GM21390 (cell line): ENCODE measurements at regions not wholly inside any gene's neighbourhood (a gene's known extent, or its start where the extent isn't known, plus 50 kb on each side); places are given as distances from the start of the nearest gene placed in this dataset.

Experiments used
- ATAC-seq: cut with Tn5 transposase; IDR thresholded peaks from one replicate; pipeline ENCODE4 v1.9.1; 2021; ENCODE audit not compliant: unreplicated experiment

DNA sequence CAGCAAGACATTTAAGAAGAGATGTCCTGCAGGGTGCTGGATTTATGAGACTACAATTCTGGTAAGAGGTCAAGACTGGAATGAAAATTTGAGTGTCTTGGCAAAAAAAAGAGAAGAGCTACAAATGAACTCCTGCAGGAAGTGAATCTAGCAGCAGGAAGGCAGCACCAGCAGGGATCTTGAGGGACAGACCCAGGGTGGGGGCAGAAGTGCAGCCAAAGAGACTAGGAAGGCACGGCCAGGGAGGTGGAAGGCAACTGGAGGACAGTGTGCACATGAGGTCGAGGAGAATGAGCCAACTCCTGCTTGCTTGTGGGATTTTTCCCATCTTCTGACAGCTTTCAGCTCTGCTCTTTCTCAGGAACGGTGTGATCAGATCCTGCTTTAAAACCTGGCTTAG lies 263.2 kb downstream of the BUD13 start:
- no peak for ATAC-seq

DNA sequence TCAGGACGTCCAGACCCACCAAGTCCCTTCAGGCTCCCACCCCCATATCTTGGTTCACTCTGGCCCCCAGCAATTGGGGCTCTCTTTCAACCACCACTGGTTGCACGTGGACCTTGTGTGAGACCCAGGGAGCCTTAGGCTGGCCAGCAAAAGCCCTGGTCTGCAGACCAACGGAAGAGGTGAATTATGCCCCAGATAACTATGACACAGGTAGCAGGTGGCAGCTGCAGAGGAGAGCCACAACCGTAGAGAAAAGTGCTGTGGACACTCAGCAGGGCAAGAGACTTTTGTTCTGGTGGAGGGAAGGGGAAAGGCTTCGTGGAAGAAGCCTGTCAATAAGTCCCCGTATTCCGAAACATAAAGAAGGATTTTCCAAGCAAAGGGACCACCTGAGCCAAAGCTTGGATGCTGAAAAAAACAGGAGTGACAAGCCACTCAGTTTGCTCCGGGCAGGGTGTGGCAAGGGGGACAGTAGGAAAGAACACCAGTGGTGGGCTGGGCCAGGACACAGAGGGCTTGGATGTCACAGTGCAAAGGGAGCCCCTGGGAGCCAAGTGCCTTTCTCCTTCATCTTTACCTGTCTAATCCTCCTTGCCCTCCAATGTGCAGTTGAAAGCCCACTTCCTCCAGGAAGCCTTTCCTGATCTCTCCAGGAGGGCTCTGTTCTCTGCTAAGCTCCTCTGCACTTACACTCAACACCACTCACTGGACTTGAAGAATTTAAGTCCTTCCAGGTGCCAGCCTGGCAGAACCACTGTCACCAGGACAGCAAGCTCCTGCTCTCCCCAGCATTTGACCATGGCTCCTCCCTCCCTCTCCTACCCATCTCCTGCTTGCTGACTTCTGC lies 264.7 kb downstream of the BUD13 start:
- ATAC-seq = no peak

DNA sequence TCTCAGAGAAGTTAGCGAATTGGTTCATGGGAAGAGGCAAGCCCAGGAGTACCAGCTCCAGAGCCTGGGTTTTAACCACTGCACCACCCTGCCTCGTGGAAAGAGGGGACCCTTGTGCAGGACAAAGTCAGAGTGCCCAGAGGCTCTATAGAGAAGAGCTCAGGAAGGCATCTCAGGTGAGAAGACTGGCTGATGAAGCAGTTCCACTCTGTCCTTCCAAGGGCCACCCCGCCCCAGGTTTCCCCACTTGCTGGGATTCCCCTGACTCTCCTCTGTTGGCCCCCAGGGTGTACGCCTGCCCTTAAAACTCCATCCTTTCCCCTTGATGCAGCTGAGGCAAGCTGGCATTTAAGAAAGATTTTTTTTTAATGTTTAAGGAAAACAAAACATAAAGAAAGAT lies 265.8 kb downstream of the BUD13 start:
- no peak for ATAC-seq

DNA sequence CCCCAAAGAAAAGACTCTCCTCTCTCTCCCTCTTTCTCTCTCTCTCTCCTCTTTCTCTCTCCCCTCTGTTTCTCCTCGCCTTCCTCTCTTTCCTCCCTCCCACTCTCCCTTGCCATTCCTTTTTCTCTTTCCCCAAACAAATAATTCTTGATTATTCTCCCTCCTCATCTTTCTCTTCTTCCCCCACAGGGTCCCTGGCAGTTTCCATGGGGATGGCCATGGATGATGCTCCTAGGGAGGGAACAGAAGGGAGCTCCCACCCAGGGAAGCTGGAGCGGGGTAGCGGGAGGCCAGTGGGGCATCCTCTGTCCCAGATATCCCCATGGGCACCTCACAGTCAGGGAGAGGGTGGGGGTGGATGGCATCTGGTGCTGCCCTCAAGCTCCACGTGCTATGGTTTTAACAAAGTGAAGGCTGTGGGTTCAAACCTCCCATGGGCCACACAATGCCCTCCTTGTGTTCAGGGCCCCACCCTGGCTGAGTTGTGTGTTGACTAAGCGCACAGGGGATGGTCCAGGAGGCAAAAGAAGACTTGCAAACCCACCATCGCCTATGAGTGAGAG lies 266.4 kb downstream of the BUD13 start:
- no peak for ATAC-seq

DNA sequence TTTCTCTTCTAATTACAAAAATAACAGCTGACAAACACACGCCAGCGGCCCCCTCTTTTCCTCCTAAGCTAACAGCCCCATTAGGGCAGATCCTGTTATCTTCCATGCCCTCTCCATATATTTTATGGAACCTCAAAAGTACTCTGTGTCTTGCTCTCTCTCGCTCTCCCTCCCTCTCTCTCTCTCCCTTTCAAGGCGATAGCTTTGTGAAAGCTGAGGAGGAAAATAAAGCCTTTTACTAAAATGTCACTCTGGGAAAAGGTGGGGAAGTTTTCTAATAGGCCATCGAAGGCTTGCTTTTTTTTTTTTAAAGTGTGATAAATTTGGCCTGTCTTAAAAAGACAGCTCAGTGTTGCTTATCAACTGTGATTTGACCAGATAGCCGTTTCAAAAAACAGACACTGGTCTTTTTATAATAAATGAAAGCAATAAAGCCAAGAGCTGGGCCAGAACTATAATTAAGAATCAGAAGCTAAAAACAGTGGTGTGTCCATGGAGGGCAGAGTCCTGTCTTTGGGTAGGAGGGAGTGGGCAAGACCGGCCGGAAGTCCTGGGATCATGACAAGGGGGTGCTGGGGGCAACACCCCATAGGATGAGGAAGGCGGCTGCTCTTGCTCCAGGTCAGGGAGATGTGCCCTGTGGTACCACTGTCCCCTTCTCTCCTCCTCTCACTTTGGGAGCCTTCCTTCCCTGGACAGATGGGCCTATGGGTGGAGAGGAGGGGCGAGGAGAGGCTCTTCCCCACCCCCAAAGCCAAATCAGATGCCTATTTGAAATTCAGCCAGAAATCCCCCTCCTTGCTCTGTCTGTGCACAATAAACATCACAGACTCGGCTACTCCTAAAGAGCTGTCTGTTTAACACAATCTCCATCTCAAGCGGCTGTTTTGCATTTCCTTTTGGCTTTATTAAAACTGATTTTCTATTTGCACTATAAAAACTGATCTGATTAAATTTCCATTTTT lies 267.2 kb downstream of the BUD13 start:
- ATAC-seq = no peak

DNA sequence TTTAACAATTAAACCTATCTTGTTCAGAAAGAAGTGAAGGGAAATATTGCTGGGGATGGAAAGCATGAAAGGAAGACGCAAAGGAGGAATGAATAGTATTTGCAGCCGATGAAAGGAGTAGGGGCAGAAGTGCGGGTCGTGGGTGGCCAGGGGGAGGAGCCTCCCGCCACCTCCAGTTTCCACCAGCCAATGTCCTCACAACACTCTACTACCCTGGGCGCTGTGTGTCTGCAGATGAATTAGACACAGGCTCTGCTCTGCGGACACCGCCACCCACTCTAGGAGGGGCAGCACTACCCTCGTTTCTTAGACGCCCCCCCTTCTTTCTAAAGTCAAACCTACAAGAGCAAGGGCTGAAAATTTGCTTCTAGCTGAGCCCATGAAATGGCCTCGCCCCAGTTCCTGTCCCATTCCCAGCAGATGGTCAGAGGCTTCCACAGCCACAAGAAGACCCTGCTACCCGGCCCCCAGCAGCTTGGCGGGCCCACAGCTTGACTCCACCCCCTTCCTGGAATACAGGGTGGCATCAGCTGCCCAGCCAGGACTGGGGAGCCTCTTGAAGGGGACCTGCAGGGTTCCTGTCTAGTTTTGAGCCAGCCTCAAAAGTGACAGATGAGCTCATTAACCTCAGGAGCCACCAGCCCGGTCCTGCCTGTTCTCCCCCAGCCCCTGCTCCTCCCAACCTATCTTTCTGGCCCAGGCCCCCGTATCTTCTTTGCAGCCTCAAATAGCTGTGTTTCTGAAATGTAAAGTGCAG lies 268.1 kb downstream of the BUD13 start:
- no peak for ATAC-seq

DNA sequence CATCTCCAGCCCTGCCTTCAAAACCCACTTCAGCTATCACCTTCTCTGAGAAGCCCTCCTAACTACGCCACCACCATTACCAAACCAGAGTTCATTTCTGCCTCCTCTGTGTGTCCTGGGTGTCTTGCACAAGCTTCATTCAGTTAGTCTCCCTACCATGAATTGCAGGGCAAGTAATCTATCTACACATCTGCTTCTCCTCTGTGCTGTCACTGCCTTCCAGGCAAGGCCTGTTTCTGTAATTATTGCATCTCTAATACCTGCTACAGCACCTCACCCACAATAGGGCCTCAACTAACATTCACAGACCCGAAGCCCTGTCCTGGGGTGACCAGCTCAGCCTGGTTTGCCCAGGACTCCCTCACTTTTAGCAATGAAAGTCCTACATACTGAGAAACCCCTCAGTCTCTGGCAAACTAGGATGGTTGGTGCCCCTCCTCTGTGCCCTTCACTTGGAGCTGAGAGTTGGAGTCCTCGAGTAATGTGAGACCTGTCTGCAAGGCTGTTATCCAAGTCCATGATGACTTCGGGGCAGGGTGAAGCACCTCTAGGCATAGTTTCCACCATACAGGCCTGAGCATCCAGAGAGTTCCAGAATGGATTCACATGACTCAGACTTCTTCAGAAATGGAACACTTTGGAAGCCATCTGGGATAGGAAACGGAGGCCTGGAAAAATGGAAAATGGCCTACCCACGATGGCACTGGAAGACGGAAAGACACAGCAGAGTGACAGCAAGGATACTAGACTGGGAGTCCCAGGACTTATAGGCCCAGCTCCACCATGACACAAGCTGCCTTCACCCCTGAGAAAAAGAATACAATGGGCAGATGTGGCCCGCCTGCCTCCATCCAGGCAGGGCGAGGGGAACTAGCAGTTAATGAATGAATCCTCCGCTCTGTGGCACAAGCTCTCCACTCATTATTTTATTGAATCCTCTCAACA lies 269.3 kb downstream of the BUD13 start:
- ATAC-seq = no peak

DNA sequence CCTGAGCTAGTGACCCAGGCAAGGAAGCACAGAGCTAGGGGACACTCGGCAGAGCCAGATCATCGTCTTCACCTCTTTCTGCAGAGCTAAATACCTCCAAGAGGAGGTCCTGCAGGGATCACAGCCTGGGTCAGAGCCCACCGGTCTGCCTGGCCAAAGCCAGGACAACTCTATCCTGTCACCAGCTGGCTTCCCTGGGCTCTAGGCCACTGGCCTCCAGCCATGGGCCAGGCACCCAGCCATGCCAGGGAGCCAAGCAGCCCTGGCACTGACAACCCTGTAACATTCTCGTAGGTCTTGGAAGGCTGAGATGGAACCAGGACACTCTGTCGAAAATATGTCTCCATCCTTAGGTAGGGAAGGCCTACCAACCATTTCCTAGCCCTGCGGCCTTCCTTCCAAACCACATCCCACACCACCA lies 270.1 kb downstream of the BUD13 start:
- no peak for ATAC-seq

DNA sequence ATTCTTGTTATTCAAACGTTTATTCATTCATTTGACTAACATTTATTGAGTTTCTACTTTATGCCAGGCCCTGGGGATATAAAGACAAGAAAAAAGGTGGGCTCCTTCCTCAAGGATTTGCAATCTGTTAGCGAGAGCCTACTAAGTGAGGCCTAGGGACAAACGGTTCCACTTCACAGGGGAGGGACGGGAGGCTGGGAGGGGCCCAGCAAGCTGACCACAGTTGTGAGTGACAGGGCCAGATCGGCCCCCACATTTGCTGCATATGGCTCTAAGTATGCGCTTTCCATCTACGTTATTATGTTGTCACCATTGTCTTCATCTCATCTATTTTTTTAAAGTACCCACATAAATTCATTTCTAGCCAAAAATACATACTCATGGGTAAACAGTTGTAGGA lies 271.1 kb downstream of the BUD13 start:
- no peak for ATAC-seq

DNA sequence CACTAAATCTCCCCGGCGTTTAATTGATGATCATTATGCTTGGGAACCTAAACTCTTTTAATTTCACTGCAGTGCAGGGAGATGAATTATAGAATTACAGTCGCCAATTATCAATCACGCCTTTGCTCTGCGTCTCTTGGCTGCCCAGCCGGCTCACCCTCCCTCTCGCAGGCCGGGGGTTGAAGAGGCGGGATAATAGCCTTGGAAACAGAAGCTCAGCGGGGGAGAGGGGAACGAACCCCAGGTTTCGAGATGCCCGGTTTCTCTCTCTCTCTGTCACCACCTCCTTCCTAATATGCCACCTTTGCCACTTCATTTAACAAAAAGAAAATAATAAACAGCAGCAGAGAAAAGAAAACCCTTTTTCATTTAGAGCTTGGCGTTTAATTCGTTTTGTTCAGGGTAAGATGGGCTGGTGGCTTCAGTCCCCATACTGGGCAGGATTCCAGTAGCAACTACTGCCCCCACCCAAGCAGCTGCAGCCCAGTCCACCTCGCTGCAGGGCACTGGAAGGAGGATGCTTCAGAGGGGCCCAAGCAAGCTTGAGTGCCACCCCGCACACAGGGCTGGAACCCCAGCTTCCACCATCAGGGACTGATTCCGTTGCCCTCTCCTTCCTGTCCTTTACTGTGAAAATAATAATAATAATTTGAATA lies 271.7 kb downstream of the BUD13 start:
- ATAC-seq = no peak

DNA sequence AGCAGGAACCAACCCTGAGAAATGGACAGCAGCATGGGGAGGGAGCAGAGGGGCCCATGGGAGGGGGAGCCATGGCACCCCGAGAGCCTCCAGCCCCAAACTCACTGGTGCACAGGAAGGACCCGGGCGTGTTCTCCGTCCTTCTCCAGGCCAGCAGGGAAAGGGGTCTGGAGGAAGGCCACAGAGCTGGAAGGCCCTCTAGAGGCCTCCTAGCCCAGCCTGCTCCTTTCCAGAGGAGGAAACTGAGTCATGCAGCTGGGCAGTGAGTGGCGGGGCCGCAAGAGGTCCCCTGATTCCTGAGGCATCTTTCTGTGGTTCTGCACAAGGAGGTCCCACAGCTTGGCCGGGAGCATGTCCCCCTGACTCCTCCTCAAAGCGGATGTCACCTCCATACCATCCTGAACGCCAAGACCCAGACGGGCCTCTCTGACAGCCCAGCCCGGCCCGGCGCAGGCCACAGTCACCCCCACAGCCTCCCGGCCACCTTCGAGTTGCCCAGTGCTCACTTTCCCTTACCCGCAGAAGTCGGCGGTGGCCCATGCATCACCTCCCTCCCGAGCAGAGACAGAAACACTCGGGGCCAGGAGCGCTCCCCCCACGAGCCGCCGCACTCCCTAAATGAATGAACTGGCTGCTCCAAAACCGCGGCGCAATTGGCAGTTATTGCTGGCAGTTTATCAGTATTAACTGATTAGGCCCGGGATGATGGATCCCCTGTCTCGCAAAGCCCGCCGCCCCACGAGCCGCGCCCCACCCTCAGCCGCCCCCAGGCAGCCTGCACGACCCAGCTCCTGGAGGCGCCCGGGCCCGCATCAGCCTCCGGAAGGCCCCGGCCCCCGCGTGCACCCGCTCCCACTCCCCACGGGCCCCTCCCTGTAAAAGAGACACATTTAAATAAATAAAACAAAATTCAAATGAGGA lies 272.5 kb downstream of the BUD13 start:
- ATAC-seq = no peak

DNA sequence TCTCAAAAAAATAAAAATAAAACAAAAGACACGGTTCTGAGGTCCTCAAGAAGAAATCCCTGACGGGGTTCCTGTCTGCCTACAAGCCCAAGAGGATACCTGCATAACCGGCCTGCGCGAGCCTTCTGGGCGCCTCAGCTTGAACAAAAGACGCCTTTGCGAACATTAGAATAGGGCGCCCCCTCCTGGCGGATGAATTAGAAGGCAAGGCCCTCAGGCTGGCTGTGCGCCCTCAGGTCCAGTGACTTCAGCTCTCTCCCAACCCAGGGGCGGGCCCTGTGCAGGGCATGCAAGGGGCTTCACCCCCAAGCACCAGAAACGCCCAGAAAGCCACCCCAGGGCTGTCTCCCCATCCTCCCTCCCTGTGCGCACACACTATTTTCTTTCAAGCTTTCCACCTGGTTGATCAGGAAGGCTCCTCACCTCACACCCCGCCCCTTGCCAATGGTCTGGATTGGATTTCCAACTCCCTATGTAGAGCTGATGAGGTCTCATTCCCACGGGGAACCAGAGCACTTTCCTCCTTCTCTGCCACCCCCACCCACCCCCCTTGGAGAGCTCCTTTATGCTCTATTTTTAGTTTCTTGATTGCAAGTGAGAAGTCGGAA lies 273.3 kb downstream of the BUD13 start:
- ATAC-seq = no peak

DNA sequence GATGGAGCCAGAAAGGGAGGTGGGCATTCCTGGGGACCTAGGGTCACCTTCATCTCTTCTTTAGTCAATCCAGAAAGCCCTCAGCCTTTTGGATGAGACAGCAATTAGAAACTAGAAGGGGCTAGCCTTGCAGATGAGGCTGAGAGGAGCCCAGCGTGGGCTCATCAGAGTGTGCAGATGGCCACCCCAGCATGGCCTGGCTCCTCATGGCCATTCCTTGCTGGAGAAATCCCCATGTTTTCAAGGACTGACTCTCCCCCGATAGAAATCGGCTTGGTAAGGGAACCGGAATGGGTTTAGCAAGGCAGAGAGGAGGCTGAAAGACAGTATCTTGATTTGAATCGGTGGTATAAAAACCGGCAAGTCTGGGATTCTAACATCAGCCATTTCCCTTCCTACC lies 274.6 kb downstream of the BUD13 start:
- ATAC-seq = no peak

DNA sequence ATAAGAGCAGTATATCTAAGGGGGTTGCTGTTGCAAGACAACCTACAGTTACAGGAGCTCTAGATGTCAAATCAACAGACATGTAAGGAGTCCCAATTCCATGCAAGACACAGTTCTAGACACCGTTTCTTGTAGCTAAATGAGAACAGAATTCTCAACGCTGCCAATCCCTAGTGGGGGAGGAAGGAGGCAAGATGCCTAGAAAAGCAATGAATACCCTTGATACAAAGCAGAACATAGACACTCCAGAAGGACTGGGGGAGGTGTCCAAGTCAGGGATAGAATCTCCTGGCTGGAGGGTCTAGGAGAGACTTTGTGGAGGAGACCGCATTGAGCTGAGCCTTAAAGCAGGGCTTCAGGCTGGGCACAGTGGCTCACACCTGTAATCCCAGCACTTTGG lies 280.2 kb downstream of the BUD13 start:
- ATAC-seq = no peak

DNA sequence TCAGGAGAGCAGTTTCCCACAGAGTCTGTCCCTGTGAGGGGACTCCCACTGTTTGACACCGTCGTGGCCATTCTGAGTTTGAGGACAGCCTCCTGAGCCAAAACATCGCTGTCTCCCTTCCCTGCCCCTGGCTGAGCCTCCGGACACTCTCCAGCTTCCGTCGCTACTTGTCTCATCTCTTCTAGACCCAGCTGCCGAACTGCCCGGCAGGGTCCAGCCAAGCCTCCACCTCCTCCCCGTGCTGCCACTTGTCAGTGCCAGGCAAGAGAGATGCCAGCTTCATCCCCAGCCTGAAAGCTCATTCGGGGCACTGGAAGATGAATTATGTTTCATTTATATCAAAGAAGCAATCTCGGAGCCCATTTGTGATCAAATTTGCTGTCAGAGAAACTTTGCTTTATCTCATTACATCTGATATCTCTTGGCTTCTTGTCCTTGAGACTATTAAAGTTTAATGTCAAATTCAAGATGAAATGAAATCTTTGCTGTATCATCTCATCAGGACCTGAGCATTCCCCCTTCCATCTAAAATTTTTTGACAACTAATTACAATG lies 283.9 kb downstream of the BUD13 start:
- no peak for ATAC-seq

DNA sequence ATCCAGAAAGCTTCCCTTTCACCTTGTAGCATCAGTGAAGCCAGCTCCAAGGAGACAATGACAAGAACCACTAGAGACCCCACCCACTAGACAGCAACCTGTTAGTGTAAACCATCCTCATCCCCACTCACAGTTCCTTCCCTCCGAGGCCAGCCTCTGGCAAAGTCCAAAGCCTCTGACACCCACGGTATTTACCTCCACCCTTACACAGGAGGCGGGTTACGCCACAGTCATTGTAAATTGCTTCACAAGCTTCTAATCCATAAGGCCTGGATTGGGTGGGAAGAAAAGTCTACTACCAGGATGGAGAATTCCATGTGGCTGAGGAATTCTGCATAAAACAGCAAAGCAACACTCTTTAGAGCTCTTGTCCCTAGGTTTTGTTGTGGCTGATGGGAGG lies 287.4 kb downstream of the BUD13 start:
- no peak for ATAC-seq

DNA sequence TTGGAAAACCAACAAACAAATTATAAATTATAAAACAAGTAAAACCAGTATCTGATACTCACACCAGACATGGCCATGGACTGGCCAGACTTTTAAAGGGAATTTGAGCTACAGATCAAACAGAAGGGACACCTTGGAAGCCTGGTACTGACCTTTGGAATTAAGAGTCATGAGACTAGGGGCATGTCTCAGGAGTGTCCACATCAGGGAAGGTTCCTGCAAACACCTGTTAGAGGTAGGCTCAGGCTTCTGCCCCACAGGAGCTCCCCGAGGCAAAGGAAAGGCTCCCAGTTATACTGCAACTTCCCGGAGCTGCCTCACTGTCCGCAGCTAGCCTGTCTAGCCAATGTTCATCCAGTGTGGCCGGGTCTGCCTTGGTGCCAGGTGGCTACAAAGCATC lies 290.1 kb downstream of the BUD13 start:
- no peak for ATAC-seq
